HFF-Myc (cell line): ENCODE measurements at regions not wholly inside any gene's neighbourhood (a gene's known extent, or its start where the extent isn't known, plus 50 kb on each side); places are given as distances from the start of the nearest gene placed in this dataset.

Experiments used
- DNase-seq: peaks from one replicate; pipeline ENCODE4 v3.0.0-alpha.2; 2011; ENCODE audit warnings: low read depth; ENCODE audit errors: extremely low read depth
- H3K4me3 ChIP-seq: replicated peaks from 2 replicates; pipeline ENCODE4 v1.5.1; 2011; ENCODE audit warnings: low read depth, mild to moderate bottlenecking, control low read depth, low read length
- CTCF ChIP-seq: IDR thresholded peaks from 2 replicates; pipeline ENCODE4 v1.5.1; 2012; ENCODE audit warnings: mild to moderate bottlenecking, low read depth, low read length, control low read depth; ENCODE audit errors: missing control alignments

GRCh38 chr18:77461062-77461688 is 211.5 kb downstream of the GALR1 start:
- TF ChIP-seq CTCF, result no peak
- no peak for DNase-seq
- H3K4me3 ChIP-seq, result no peak overlapping the region

- H3K4me3 ChIP-seq, result no peak overlapping the region
- DNase-seq, result no peak
- no peak for TF ChIP-seq CTCF
Observed at GRCh38 chr18:77464917-77465316, 215.3 kb downstream of the GALR1 start.

- no peak overlapping the region for H3K4me3 ChIP-seq
- no peak for TF ChIP-seq CTCF
- DNase-seq, result no peak
Observed at GRCh38 chr18:77466890-77467289, 217.2 kb downstream of the GALR1 start.

GRCh38 chr18:77469131-77469530 is 219.5 kb downstream of the GALR1 start:
- TF ChIP-seq CTCF, result no peak
- H3K4me3 ChIP-seq, result no peak overlapping the region
- no peak for DNase-seq

- no peak for DNase-seq
- no peak overlapping the region for H3K4me3 ChIP-seq
- no peak for TF ChIP-seq CTCF
Observed at GRCh38 chr18:77470569-77471413, 221.1 kb downstream of the GALR1 start.

- DNase-seq, result no peak
- no peak overlapping the region for H3K4me3 ChIP-seq
- TF ChIP-seq CTCF, result no peak
Observed at GRCh38 chr18:77472509-77472908, 222.9 kb downstream of the GALR1 start.
